ENCODE measurements at regions not wholly inside any gene's neighbourhood (a gene's known extent, or its start where the extent isn't known, plus 50 kb on each side); places are given as distances from the start of the nearest gene placed in this dataset.

- no peak for DNase-seq
Measured at GRCh38 chr6:44533421-44533820, 145.9 kb downstream of the CDC5L start.

GRCh38 chr6:44534291-44534690 lies 146.8 kb downstream of the CDC5L start:
- DNase-seq, result no peak

GRCh38 chr6:44535446-44535845 lies 147.9 kb downstream of the CDC5L start:
- no peak for DNase-seq

- no peak for DNase-seq
Measured at GRCh38 chr6:44535967-44536366, 148.5 kb downstream of the CDC5L start.

GRCh38 chr6:44537306-44538049 lies 150.0 kb downstream of the CDC5L start:
- no peak for DNase-seq

GRCh38 chr6:44538131-44538806 lies 150.8 kb downstream of the CDC5L start:
- no peak for DNase-seq

GRCh38 chr6:44538807-44539201 lies 151.3 kb downstream of the CDC5L start:
- DNase-seq, result no peak

- DNase-seq, result no peak
Measured at GRCh38 chr6:44539701-44540355, 152.3 kb downstream of the CDC5L start.

- no peak for DNase-seq
Measured at GRCh38 chr6:44540881-44541280, 153.4 kb downstream of the CDC5L start.

GRCh38 chr6:44542401-44543116 lies 155.1 kb downstream of the CDC5L start:
- DNase-seq, result no peak

- no peak for DNase-seq
Measured at GRCh38 chr6:44543664-44544063, 156.2 kb downstream of the CDC5L start.

GRCh38 chr6:44545224-44545623 lies 157.7 kb downstream of the CDC5L start:
- no peak for DNase-seq

GRCh38 chr6:44548319-44548718 lies 160.8 kb downstream of the CDC5L start:
- DNase-seq, result no peak

GRCh38 chr6:44549516-44549915 lies 162.0 kb downstream of the CDC5L start:
- DNase-seq, result no peak

- DNase-seq, result no peak
Measured at GRCh38 chr6:44554194-44554593, 166.7 kb downstream of the CDC5L start.

GRCh38 chr6:44554861-44555260 lies 167.4 kb downstream of the CDC5L start:
- no peak for DNase-seq

- no peak for DNase-seq
Measured at GRCh38 chr6:44556046-44556445, 168.5 kb downstream of the CDC5L start.

GRCh38 chr6:44558024-44558831 lies 170.7 kb downstream of the CDC5L start:
- no peak for DNase-seq

- no peak for DNase-seq
Measured at GRCh38 chr6:44558832-44559251, 171.3 kb downstream of the CDC5L start.

GRCh38 chr6:44559486-44560270 lies 172.2 kb downstream of the CDC5L start:
- no peak for DNase-seq

GRCh38 chr6:44560458-44561059 lies 173.1 kb downstream of the CDC5L start:
- DNase-seq, result no peak

Measured in activated T-cell treated with anti-CD3 and anti-CD28 coated beads, Interleukin-2, amount 50 U/mL, for 48 hours (primary cell).